LNCaP clone FGC (cell line): ENCODE measurements at regions not wholly inside any gene's neighbourhood (a gene's known extent, or its start where the extent isn't known, plus 50 kb on each side); places are given as distances from the start of the nearest gene placed in this dataset.

Source experiments
- DNase-seq: peaks from one replicate; pipeline ENCODE4 v3.0.0-alpha.2; 2011; ENCODE audit warnings: low read depth
- H3K4me3 ChIP-seq: 2 replicates; pipeline ENCODE4 v1.5.1; 2011; ENCODE audit warnings: mild to moderate bottlenecking, low read depth, low read length, control low read depth
- CTCF ChIP-seq: IDR thresholded peaks from 2 replicates; pipeline ENCODE4 v1.5.1; 2012; ENCODE audit warnings: mild to moderate bottlenecking; ENCODE audit not compliant: control insufficient read depth, insufficient read depth; ENCODE audit errors: extremely low read depth

- no peak for TF ChIP-seq CTCF
- no peak for DNase-seq
- no peak overlapping the region for H3K4me3 ChIP-seq
Measured at GRCh38 chr5:66234241-66234640, 90.1 kb downstream of the SREK1 start.

- no peak for TF ChIP-seq CTCF
- no peak overlapping the region for H3K4me3 ChIP-seq
- no peak for DNase-seq
Measured at GRCh38 chr5:66238435-66238834, 94.3 kb downstream of the SREK1 start.

DNA sequence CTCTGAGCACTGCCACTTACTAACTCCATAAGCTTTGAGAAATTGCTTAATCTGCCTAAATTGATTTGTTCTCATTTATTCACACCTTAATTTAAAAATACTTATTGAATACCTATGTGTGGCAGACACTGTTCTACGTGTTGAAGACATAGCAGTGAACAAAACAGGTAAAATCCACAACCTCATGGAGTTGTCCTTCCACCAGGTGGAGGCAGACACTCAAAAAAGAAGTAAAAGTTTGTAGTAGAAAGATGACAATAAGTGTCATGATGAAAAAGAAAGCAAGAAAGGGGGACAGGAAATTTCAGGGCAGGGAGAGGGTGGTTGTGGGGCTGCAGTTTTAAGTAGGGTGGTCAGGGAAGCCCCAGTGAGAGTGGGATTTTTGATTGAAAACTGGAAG, 94.9 kb downstream of the SREK1 start:
- H3K4me3 ChIP-seq: no peak overlapping the region
- TF ChIP-seq CTCF: peak; percentile 71
- DNase-seq: no peak

DNA sequence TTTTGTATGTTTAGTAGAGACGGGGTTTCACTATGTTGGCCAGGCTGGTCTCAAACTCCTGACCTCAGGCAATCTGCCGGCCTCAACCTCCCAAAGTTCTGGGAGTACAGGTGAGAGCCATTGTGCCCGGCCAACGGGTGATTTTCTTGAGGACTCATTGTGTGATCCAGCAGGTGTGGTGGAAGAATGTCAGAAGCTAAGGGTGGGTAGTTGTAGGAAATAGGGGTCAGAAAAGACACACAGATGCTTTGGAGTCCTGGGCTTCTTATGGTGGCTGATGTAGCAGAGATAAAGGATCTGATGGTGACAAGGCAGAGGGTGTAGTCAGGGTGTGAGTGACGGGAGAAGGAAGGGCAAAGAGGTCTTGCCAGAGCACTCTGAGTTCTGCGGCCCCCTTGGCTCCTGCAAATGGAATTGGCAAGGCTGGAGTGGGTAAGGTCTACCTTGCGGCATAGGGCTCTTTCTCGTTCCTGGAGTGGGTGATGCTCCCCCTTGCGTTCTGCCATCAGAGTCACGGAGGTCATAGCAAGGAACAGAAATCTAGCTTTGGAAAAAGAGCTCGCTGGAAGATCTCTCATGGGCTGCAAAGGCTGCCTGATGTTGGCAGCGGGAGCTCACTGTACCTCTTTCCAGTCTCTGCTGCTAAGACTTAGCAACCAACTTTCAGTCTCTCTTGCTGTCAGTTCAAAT, 97.2 kb downstream of the SREK1 start:
- no peak for TF ChIP-seq CTCF
- DNase-seq: no peak
- H3K4me3 ChIP-seq: no peak overlapping the region

- DNase-seq: no peak
- no peak for TF ChIP-seq CTCF
Measured at GRCh38 chr5:66242050-66242715, 98.1 kb downstream of the SREK1 start.

DNA sequence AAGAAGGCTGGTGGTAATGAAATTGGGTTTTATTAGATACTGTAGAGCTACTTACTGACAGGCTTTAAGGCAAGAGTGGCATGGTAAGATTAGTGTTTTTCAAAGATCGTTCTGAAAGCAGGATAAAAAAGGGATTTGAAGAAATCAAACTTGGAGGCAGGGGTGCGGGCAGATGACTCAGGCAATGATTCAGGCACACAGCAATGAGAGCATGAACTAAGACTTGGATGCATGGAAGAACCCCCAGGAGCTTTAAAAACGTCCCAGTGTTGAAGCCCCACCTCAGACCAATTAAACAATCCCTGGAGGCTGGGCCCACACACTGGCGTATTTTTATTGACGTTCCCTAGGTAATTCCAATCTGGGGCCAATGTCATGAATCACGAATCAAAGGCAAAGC, 102.5 kb downstream of the SREK1 start:
- DNase-seq: no peak
- H3K4me3 ChIP-seq: no peak overlapping the region
- TF ChIP-seq CTCF: no peak

More at GRCh38 chr5:66242050-66242715, 98.1 kb downstream of the SREK1 start:
- H3K4me3 ChIP-seq: no peak overlapping the region
